Panc1 (cell line): ENCODE measurements at regions not wholly inside any gene's neighbourhood (a gene's known extent, or its start where the extent isn't known, plus 50 kb on each side); places are given as distances from the start of the nearest gene placed in this dataset.

Experiments
- CTCF ChIP-seq: fragments of 450-650 bp; IDR thresholded peaks from 2 replicates; pipeline ENCODE4 v1.5.1; 2017; ENCODE audit warnings: mild to moderate bottlenecking
- POLR2AphosphoS5 ChIP-seq: IDR thresholded peaks from 2 replicates; pipeline ENCODE4 v1.6.1; 2012; ENCODE audit warnings: mild to moderate bottlenecking, low read depth, low read length, moderate library complexity
- TF ChIP-seq, protein P1 (sequence below), 2 experiments: IDR thresholded peaks; 2 replicates each; pipeline ENCODE4 v1.6.1; 2011 to 2012; ENCODE audit warnings: low read depth in 2 of 2, control low read depth in 1 of 2, low read length in 1 of 2, mild to moderate bottlenecking in 1 of 2, moderate library complexity in 1 of 2; ENCODE audit not compliant: insufficient read depth in 1 of 2

GRCh38 chr6:51099201-51099600 is 280.5 kb downstream of the TFAP2B start:
- TF ChIP-seq, protein P1, sequence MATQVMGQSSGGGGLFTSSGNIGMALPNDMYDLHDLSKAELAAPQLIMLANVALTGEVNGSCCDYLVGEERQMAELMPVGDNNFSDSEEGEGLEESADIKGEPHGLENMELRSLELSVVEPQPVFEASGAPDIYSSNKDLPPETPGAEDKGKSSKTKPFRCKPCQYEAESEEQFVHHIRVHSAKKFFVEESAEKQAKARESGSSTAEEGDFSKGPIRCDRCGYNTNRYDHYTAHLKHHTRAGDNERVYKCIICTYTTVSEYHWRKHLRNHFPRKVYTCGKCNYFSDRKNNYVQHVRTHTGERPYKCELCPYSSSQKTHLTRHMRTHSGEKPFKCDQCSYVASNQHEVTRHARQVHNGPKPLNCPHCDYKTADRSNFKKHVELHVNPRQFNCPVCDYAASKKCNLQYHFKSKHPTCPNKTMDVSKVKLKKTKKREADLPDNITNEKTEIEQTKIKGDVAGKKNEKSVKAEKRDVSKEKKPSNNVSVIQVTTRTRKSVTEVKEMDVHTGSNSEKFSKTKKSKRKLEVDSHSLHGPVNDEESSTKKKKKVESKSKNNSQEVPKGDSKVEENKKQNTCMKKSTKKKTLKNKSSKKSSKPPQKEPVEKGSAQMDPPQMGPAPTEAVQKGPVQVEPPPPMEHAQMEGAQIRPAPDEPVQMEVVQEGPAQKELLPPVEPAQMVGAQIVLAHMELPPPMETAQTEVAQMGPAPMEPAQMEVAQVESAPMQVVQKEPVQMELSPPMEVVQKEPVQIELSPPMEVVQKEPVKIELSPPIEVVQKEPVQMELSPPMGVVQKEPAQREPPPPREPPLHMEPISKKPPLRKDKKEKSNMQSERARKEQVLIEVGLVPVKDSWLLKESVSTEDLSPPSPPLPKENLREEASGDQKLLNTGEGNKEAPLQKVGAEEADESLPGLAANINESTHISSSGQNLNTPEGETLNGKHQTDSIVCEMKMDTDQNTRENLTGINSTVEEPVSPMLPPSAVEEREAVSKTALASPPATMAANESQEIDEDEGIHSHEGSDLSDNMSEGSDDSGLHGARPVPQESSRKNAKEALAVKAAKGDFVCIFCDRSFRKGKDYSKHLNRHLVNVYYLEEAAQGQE (IDR thresholded peaks at IDR 0.05; ENCODE audit: insufficient read depth in 1 of 2, low read depth in 2 of 2, low read length in 1 of 2) = no peak
- TF ChIP-seq CTCF (no peak), POLR2AphosphoS5 (no peak)
